LNCAP (cell line): ENCODE measurements at regions not wholly inside any gene's neighbourhood (a gene's known extent, or its start where the extent isn't known, plus 50 kb on each side); places are given as distances from the start of the nearest gene placed in this dataset.

ENCODE experiments used
- CTCF ChIP-seq: fragments of 450-650 bp; IDR thresholded peaks from 2 replicates; pipeline ENCODE4 v1.5.1; 2017; ENCODE audit warnings: mild to moderate bottlenecking

- no peak for TF ChIP-seq CTCF
These were observed 76.4 kb upstream of the MARK1 start for GRCh38 chr1:220451532-220451931.

- no peak for TF ChIP-seq CTCF
These were observed 77.0 kb upstream of the MARK1 start for GRCh38 chr1:220450927-220451326.

- TF ChIP-seq CTCF: no peak
These were observed 79.7 kb upstream of the MARK1 start for GRCh38 chr1:220448217-220448616.

- no peak for TF ChIP-seq CTCF
These were observed 86.7 kb upstream of the MARK1 start for GRCh38 chr1:220441211-220441610.

- TF ChIP-seq CTCF: no peak
These were observed 89.2 kb upstream of the MARK1 start for GRCh38 chr1:220438741-220439140.

DNA sequence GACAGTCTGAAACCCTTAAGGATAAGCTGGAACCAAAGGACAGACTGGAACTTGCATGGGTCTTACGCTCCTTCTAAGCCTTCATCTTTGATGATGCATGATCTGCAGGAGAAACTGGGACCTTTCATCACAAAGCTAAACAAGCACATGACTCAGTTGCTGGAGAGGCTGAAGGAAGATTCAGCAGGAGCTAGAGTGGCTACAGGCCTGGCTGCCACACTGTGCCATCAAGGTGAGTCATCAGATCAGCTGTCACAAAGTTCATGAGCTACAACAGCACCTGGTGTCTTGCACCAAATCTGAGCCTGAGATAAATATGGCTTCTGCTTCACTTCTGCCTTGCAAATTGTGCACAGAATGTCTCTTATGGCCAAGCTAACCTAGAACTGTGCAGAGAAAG lies 95.5 kb upstream of the MARK1 start:
- TF ChIP-seq CTCF: no peak

- no peak for TF ChIP-seq CTCF
These were observed 96.2 kb upstream of the MARK1 start for GRCh38 chr1:220431554-220432239.

DNA sequence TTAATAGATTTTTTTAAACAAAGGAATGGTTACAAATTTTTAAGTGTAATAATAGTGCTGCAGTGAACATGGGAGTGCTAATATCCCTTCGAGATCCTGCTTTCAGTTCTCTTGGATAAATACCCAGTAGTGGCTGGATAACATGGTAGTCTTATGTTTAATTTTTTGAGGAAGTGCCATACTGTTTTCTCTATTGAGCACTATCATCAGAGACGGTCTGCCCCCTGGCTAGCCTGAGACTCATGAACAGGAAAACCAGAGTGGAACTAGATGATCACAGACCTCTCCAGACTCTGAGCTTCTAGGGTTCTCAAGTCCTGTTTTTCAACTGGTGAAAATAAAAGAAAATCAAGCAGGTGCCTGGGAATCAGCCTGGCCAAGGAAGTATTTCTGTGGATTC lies 97.3 kb upstream of the MARK1 start:
- TF ChIP-seq CTCF: no peak
